H1 (cell line): ENCODE measurements at regions not wholly inside any gene's neighbourhood (a gene's known extent, or its start where the extent isn't known, plus 50 kb on each side); places are given as distances from the start of the nearest gene placed in this dataset.

Experiments
- BCL11A ChIP-seq, 2 experiments: IDR thresholded peaks; one replicate each; pipeline ENCODE4 v1.6.1; 2011; ENCODE audit warnings: low read depth in 2 of 2, low read length in 2 of 2, mild to moderate bottlenecking in 2 of 2
- EZH2 ChIP-seq: fragments of 200-600 bp; sonication (generic); IDR thresholded peaks from 2 replicates; pipeline ENCODE4 v1.7.1; 2012; ENCODE audit warnings: low read depth, mild to moderate bottlenecking, moderate library complexity, low read length, inconsistent platforms; ENCODE audit not compliant: severe bottlenecking
- TF ChIP-seq, protein P1 (sequence below): IDR thresholded peaks from 2 replicates; pipeline ENCODE4 v1.6.1; 2012; ENCODE audit warnings: inconsistent platforms

DNA sequence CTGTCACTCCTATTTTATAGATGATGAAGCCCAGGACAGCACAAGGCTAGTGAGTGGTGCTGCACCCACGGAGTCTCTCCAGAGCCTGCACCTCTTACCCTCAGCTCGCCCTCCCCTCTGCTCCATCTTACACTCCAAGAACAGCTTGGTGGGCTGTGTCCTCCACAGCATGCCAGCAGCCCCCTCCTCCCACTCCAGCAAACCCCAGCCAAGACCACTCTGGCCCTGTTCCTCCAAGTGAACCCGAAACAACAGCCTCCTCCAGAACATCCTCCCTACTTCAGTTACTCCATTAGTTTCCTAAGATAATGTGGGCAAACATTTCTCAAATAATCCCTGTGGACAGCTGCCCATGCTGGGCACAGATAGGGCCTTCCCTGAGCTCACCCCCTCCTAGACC lies 62.7 kb upstream of the KLF7 start (continued):
- TF ChIP-seq EZH2: no peak
- TF ChIP-seq, protein P1, sequence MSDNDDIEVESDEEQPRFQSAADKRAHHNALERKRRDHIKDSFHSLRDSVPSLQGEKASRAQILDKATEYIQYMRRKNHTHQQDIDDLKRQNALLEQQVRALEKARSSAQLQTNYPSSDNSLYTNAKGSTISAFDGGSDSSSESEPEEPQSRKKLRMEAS: no peak
- TF ChIP-seq BCL11A (IDR thresholded peaks at IDR 0.05; ENCODE audit: low read depth in 2 of 2, low read length in 2 of 2): no peak
